ENCODE measurements at regions not wholly inside any gene's neighbourhood (a gene's known extent, or its start where the extent isn't known, plus 50 kb on each side); places are given as distances from the start of the nearest gene placed in this dataset.

GRCh38 chr6:149209871-149210775 is 107.4 kb upstream of the TAB2 start:
- TF ChIP-seq, protein P1, sequence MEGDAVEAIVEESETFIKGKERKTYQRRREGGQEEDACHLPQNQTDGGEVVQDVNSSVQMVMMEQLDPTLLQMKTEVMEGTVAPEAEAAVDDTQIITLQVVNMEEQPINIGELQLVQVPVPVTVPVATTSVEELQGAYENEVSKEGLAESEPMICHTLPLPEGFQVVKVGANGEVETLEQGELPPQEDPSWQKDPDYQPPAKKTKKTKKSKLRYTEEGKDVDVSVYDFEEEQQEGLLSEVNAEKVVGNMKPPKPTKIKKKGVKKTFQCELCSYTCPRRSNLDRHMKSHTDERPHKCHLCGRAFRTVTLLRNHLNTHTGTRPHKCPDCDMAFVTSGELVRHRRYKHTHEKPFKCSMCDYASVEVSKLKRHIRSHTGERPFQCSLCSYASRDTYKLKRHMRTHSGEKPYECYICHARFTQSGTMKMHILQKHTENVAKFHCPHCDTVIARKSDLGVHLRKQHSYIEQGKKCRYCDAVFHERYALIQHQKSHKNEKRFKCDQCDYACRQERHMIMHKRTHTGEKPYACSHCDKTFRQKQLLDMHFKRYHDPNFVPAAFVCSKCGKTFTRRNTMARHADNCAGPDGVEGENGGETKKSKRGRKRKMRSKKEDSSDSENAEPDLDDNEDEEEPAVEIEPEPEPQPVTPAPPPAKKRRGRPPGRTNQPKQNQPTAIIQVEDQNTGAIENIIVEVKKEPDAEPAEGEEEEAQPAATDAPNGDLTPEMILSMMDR (IDR thresholded peaks at IDR 0.05; ENCODE audit: insufficient read depth, low read depth, low read length) = no peak
- no peak for TF ChIP-seq EZH2 (IDR thresholded peaks at IDR 0.05; ENCODE audit: insufficient read depth, low read length)

Measured in astrocyte (in vitro differentiated cells and primary cell).